HepG2 (cell line): ENCODE measurements at regions not wholly inside any gene's neighbourhood (a gene's known extent, or its start where the extent isn't known, plus 50 kb on each side); places are given as distances from the start of the nearest gene placed in this dataset.

ENCODE experiments used
- ATAC-seq: fragments of 200-7000 bp; cut with Tn5 transposase; 3 replicates; pipeline ENCODE4 v1.9.1; 2020; ENCODE audit warnings: mild to moderate bottlenecking, moderate library complexity
- BruUV-seq: library from RNA; stranded (reverse); fragments of 400-500 nt; replicated peaks from 2 replicates; lab custom pipeline; 2021; lab: Mats Ljungman, UMichigan
- CTCF ChIA-PET: fragments of 300-600 bp; formaldehyde crosslinking; extraction: SDS; loops from one replicate; lab custom pipeline; 2021; ENCODE audit warnings: low total read pairs, inconsistent platforms, low intra/inter-chr PET ratio; lab: Yijun Ruan, JAX
- POLR2A ChIA-PET: fragments of 350-600 bp; sonication (Branson Sonifier 250); formaldehyde crosslinking; loops from one replicate; lab custom pipeline; 2020; ENCODE audit warnings: antibody characterized with exemption, inconsistent platforms; lab: Yijun Ruan, JAX
- DNase-seq: peaks from one replicate; pipeline ENCODE4 v3.0.0-alpha.2; 2015; ENCODE audit warnings: low spot score
- FAIRE-seq: peaks from 3 replicates; lab custom pipeline; 2011; peaks lifted over from hg19 to GRCh38; lab: Jason Lieb, UNC
- H2AFZ ChIP-seq: one replicate; pipeline ENCODE4 v1.6.1; 2011; ENCODE audit warnings: low read length, inconsistent platforms
- H3K27ac ChIP-seq: fragments of 300-600 bp; 3 replicates; pipeline ENCODE4 v1.8.0; 2011; ENCODE audit warnings: mixed run types, mild to moderate bottlenecking, mixed read lengths, low read length, inconsistent platforms; ENCODE audit not compliant: insufficient read depth; ENCODE audit errors: extremely low read length
- H3K27me3 ChIP-seq, 2 experiments: fragments of 200-600 bp in 1 of 2; 2 replicates in 1 of 2; 3 replicates in 1 of 2; pipeline versions ENCODE4 v1.6.0 to v1.8.0; 2011; ENCODE audit warnings: low read length in 2 of 2, mild to moderate bottlenecking in 2 of 2, moderate library complexity in 2 of 2, inconsistent platforms in 1 of 2; ENCODE audit not compliant: insufficient read depth in 2 of 2, control insufficient read depth in 1 of 2
- H3K36me3 ChIP-seq, 2 experiments: fragments of 200-600 bp in 1 of 2; replicated peaks in 1 of 2; 2 replicates in 1 of 2; 3 replicates in 1 of 2; pipeline versions ENCODE4 v1.5.1 to v1.8.0; 2011; ENCODE audit warnings: low read length in 2 of 2, inconsistent platforms in 1 of 2; ENCODE audit not compliant: insufficient read depth in 2 of 2, control insufficient read depth in 1 of 2
- H3K4me1 ChIP-seq: 2 replicates; pipeline ENCODE4 v1.5.1; 2012; ENCODE audit warnings: low read length, inconsistent platforms; ENCODE audit not compliant: insufficient read depth
- H3K4me2 ChIP-seq: 2 replicates; pipeline ENCODE4 v1.6.0; 2011; ENCODE audit warnings: low read depth, low read length, inconsistent platforms
- H3K4me3 ChIP-seq, 3 experiments: fragments of 200-600 bp in 1 of 3; sonication (generic), shearing (Covaris generic) in 1 of 3; replicated peaks in 1 of 3; 2 replicates each; pipeline ENCODE4 v1.5.1; 2011 to 2016; ENCODE audit warnings: low read length in 3 of 3, inconsistent platforms in 2 of 3, low read depth in 2 of 3, mild to moderate bottlenecking in 2 of 3, control low read depth in 1 of 3, mixed read lengths in 1 of 3; ENCODE audit not compliant: insufficient read depth in 1 of 3
- H3K79me2 ChIP-seq: one replicate; pipeline ENCODE4 v1.6.1; 2011; ENCODE audit warnings: low read length, inconsistent platforms; ENCODE audit not compliant: insufficient read depth
- H3K9ac ChIP-seq: 2 replicates; pipeline ENCODE4 v1.6.0; 2011; ENCODE audit warnings: mild to moderate bottlenecking, low read depth, low read length, inconsistent platforms; ENCODE audit not compliant: insufficient read depth
- H3K9me3 ChIP-seq: 2 replicates; pipeline ENCODE4 v1.5.1; 2012; ENCODE audit warnings: mild to moderate bottlenecking, low read length
- H4K20me1 ChIP-seq: 2 replicates; pipeline ENCODE4 v1.6.0; 2011; ENCODE audit warnings: inconsistent platforms, mild to moderate bottlenecking, low read length, moderate library complexity; ENCODE audit not compliant: insufficient read depth
- E2F2 ChIP-seq: sonication (generic); formaldehyde crosslinking; IDR thresholded peaks from 2 replicates; pipeline ENCODE4 v1.4.0; 2020; ENCODE audit warnings: missing genetic modification reagents, borderline replicate concordance
- HNRNPUL1 ChIP-seq: fragments of 200-400 bp; formaldehyde crosslinking; IDR thresholded peaks from 2 replicates; pipeline ENCODE4 v1.6.1; 2017; ENCODE audit warnings: low read depth, mild to moderate bottlenecking, low read length, moderate library complexity
- LCORL ChIP-seq, 2 experiments: fragments of 450-650 bp in 1 of 2; sonication (generic) in 1 of 2; formaldehyde crosslinking in 1 of 2; IDR thresholded peaks; 2 replicates each; pipeline versions ENCODE4 v1.5.0 to v1.6.1; 2017 to 2020; ENCODE audit warnings: antibody characterized with exemption in 1 of 2, missing genetic modification reagents in 1 of 2
- NAIF1 ChIP-seq: sonication (generic); formaldehyde crosslinking; IDR thresholded peaks from 2 replicates; pipeline ENCODE4 v1.5.0; 2020; ENCODE audit warnings: mild to moderate bottlenecking, missing genetic modification reagents, borderline replicate concordance
- NFE2 ChIP-seq: sonication (generic); formaldehyde crosslinking; IDR thresholded peaks from 2 replicates; pipeline ENCODE4 v1.4.0; 2020; ENCODE audit warnings: missing genetic modification reagents
- SP140L ChIP-seq: sonication (generic); formaldehyde crosslinking; IDR thresholded peaks from 2 replicates; pipeline ENCODE4 v1.4.0; 2020; ENCODE audit warnings: missing genetic modification reagents, borderline replicate concordance
- TFAP4 ChIP-seq: sonication (generic); IDR thresholded peaks from 2 replicates; pipeline ENCODE4 v1.6.1; 2016; ENCODE audit warnings: low read depth, borderline replicate concordance
- TFDP2 ChIP-seq: sonication (generic); formaldehyde crosslinking; IDR thresholded peaks from 2 replicates; pipeline ENCODE4 v1.4.0; 2020; ENCODE audit warnings: missing genetic modification reagents
- THYN1 ChIP-seq: sonication (generic); formaldehyde crosslinking; IDR thresholded peaks from 2 replicates; pipeline ENCODE4 v1.8.1; 2023; ENCODE audit warnings: low read depth, mild to moderate bottlenecking, moderate library complexity, missing genetic modification reagents, borderline replicate concordance
- ZBTB49 ChIP-seq: sonication (generic); formaldehyde crosslinking; IDR thresholded peaks from 2 replicates; pipeline ENCODE4 v1.4.0; 2020; ENCODE audit warnings: missing genetic modification reagents, borderline replicate concordance
- ZFP37 ChIP-seq: sonication (generic); formaldehyde crosslinking; IDR thresholded peaks from 2 replicates; pipeline ENCODE4 v1.4.0; 2020; ENCODE audit warnings: missing genetic modification reagents, borderline replicate concordance
- ZNF121 ChIP-seq: sonication (generic); formaldehyde crosslinking; IDR thresholded peaks from 2 replicates; pipeline ENCODE4 v1.5.0; 2020; ENCODE audit warnings: mild to moderate bottlenecking, missing genetic modification reagents
- ZNF160 ChIP-seq: sonication (generic); formaldehyde crosslinking; IDR thresholded peaks from 2 replicates; pipeline ENCODE4 v1.8.0; 2022; ENCODE audit warnings: mild to moderate bottlenecking, inconsistent platforms, missing genetic modification reagents
- ZNF17 ChIP-seq: sonication (generic); formaldehyde crosslinking; IDR thresholded peaks from 2 replicates; pipeline ENCODE4 v1.5.0; 2020; ENCODE audit warnings: mild to moderate bottlenecking, missing genetic modification reagents
- ZNF24 ChIP-seq: fragments of 450-650 bp; IDR thresholded peaks from 2 replicates; pipeline ENCODE4 v1.6.1; 2017; ENCODE audit warnings: antibody characterized with exemption, mild to moderate bottlenecking
- ZNF597 ChIP-seq: sonication (generic); formaldehyde crosslinking; IDR thresholded peaks from 2 replicates; pipeline ENCODE4 v1.5.0; 2020; ENCODE audit warnings: missing genetic modification reagents
- ZNF605 ChIP-seq: sonication (generic); formaldehyde crosslinking; IDR thresholded peaks from 2 replicates; pipeline ENCODE4 v1.8.0; 2022; ENCODE audit warnings: mild to moderate bottlenecking, missing genetic modification reagents
- ZNF780A ChIP-seq: sonication (generic); formaldehyde crosslinking; IDR thresholded peaks from 2 replicates; pipeline ENCODE4 v1.8.0; 2022; ENCODE audit warnings: mild to moderate bottlenecking, missing genetic modification reagents, moderate library complexity
- WGBS: methylation state at CpG from one replicate; pipeline ENCODE4 v1.1.6; 2017; ENCODE audit warnings: low lambda C conversion rate; 5-methylcytosine and 5-hydroxymethylcytosine counted together
- in situ Hi-C: cut with HindIII; loops from 2 replicates; pipeline ENCODE4 v1.10.0; 2017; ENCODE audit warnings: low pct_unique_long_range_greater_than_20kb; ENCODE audit not compliant: extremely low pct_ligation_motif_present
- intact Hi-C: fragments of 100-400 bp; cut with micrococcal nuclease; formaldehyde crosslinking; loops from one replicate; pipeline ENCODE4 v1.10.0; 2022; ENCODE audit not compliant: unreplicated experiment

GRCh38 chr2:207434899-207435465, 94.8 kb upstream of the CREB1 start:
- intact Hi-C loops (no loop called here), in situ Hi-C loops (no loop called here)
- 64% methylated on average over 4 of the region's 4 CpGs for WGBS
- H3K27ac ChIP-seq = no peak overlapping the region
- no peak overlapping the region for H3K9ac ChIP-seq
- no peaks in the 10 kb centered on the region for H4K20me1 ChIP-seq
- CTCF ChIA-PET = no interaction called here
- TF ChIP-seq THYN1 (CRISPR knock-in tag) (no peak), HNRNPUL1 (no peak), ZNF605 (CRISPR knock-in tag) (no peak), TFDP2 (CRISPR knock-in tag) (no peak), NAIF1 (CRISPR knock-in tag) (no peak), ZBTB49 (CRISPR knock-in tag) (no peak), ZNF597 (CRISPR knock-in tag) (no peak), SP140L (no peak), ZNF160 (CRISPR knock-in tag) (no peak), ZNF121 (no peak), NFE2 (CRISPR knock-in tag) (no peak), ZFP37 (CRISPR knock-in tag) (no peak), E2F2 (CRISPR knock-in tag) (no peak), ZNF780A (CRISPR knock-in tag) (no peak), ZNF24 (no peak), LCORL (IDR thresholded peaks at IDR 0.05) (no peak), LCORL (CRISPR knock-in tag; IDR thresholded peaks at IDR 0.05) (no peak), TFAP4 (no peak), ZNF17 (CRISPR knock-in tag) (no peak)
- DNase-seq = no peak
- no peaks in the 10 kb centered on the region for H3K36me3 ChIP-seq
- no peak overlapping the region for H2AFZ ChIP-seq
- no peak for ATAC-seq
- FAIRE-seq = no peak
- H3K27me3 ChIP-seq = no peaks in the 10 kb centered on the region
- no peaks in the 10 kb centered on the region for H3K4me1 ChIP-seq
- no peak overlapping the region for H3K4me2 ChIP-seq
- no peaks in the 10 kb centered on the region for H3K9me3 ChIP-seq
- H3K79me2 ChIP-seq = no peaks in the 10 kb centered on the region
- H3K4me3 ChIP-seq = no peak overlapping the region
- POLR2A ChIA-PET = no interaction called here
- no TSS peak for BruUV-seq
